Erythroblast (primary cell): ENCODE measurements at regions not wholly inside any gene's neighbourhood (a gene's known extent, or its start where the extent isn't known, plus 50 kb on each side); places are given as distances from the start of the nearest gene placed in this dataset.

Experiments
- GATA1 ChIP-seq: IDR thresholded peaks from 2 replicates; pipeline ENCODE4 v1.6.1; 2011; ENCODE audit warnings: low read depth, mild to moderate bottlenecking, control low read depth, low read length, moderate library complexity
- POLR2A ChIP-seq: IDR thresholded peaks from 2 replicates; pipeline ENCODE4 v1.6.1; 2011; ENCODE audit warnings: mild to moderate bottlenecking, low read length

GRCh38 chr10:78260141-78260540 is 226.5 kb downstream of the RPS24 start:
- TF ChIP-seq POLR2A (no peak), GATA1 (no peak)
